Fibroblast of lung (primary cell): ENCODE measurements at regions not wholly inside any gene's neighbourhood (a gene's known extent, or its start where the extent isn't known, plus 50 kb on each side); places are given as distances from the start of the nearest gene placed in this dataset.

Experiments used
- DNase-seq, 2 donors: peaks; one replicate each; pipeline versions ENCODE4 v3.0.0 to v3.0.0-alpha.2; 2010; ENCODE audit warnings: low read depth in 2 of 2
- H2AFZ ChIP-seq: 2 replicates; pipeline ENCODE4 v1.5.1; 2012; ENCODE audit warnings: low read length, control low read depth, inconsistent platforms
- H3K27ac ChIP-seq: 2 replicates; pipeline ENCODE4 v1.5.1; 2011; ENCODE audit warnings: low read length, control low read depth; ENCODE audit not compliant: insufficient read depth
- H3K27me3 ChIP-seq: 2 replicates; pipeline ENCODE4 v1.5.1; 2011; ENCODE audit warnings: mild to moderate bottlenecking, low read length; ENCODE audit not compliant: control insufficient read depth, insufficient read depth
- H3K36me3 ChIP-seq: 2 replicates; pipeline ENCODE4 v1.5.1; 2011; ENCODE audit warnings: low read length; ENCODE audit not compliant: control insufficient read depth, insufficient read depth
- H3K4me1 ChIP-seq: 2 replicates; pipeline ENCODE4 v1.5.1; 2011; ENCODE audit warnings: low read length; ENCODE audit not compliant: control insufficient read depth, insufficient read depth; ENCODE audit errors: extremely low read depth
- H3K4me2 ChIP-seq: 2 replicates; pipeline ENCODE4 v1.5.1; 2011; ENCODE audit warnings: low read length, control low read depth; ENCODE audit not compliant: insufficient read depth; ENCODE audit errors: extremely low read depth
- H3K4me3 ChIP-seq, 4 experiments: fragments of 200-600 bp in 1 of 4; sonication (generic) in 1 of 4; replicated peaks in 1 of 4; 2 replicates each; pipeline ENCODE4 v1.5.1; 2011 to 2016; ENCODE audit warnings: low read length in 4 of 4, low read depth in 3 of 4, mild to moderate bottlenecking in 3 of 4, control low read depth in 2 of 4, inconsistent platforms in 1 of 4, mixed read lengths in 1 of 4; ENCODE audit not compliant: insufficient read depth in 1 of 4; ENCODE audit errors: control extremely low read depth in 1 of 4
- H3K79me2 ChIP-seq: 2 replicates; pipeline ENCODE4 v1.5.1; 2012; ENCODE audit warnings: mild to moderate bottlenecking, low read length, inconsistent platforms; ENCODE audit not compliant: control insufficient read depth, insufficient read depth
- H3K9ac ChIP-seq: 2 replicates; pipeline ENCODE4 v1.5.1; 2011; ENCODE audit warnings: mild to moderate bottlenecking, low read length, control low read depth; ENCODE audit not compliant: insufficient read depth
- H3K9me3 ChIP-seq: 2 replicates; pipeline ENCODE4 v1.5.1; 2012; ENCODE audit warnings: low read depth, low read length; ENCODE audit not compliant: control insufficient read depth, insufficient read depth
- H4K20me1 ChIP-seq: 2 replicates; pipeline ENCODE4 v1.5.1; 2011; ENCODE audit warnings: low read length; ENCODE audit not compliant: control insufficient read depth, insufficient read depth; ENCODE audit errors: extremely low read depth
- CTCF ChIP-seq, 2 donors: IDR thresholded peaks in 1 of 2; conservative IDR thresholded peaks in 1 of 2; 1 replicate in 1 of 2; 2 replicates in 1 of 2; pipeline ENCODE4 v1.5.1; 2011 to 2012; ENCODE audit warnings: low read length in 2 of 2, control low read depth in 1 of 2, inconsistent platforms in 1 of 2, low read depth in 1 of 2, mild to moderate bottlenecking in 1 of 2
- EZH2 ChIP-seq: IDR thresholded peaks from 2 replicates; pipeline ENCODE4 v1.5.1; 2012; ENCODE audit warnings: low read length, control low read depth, mild to moderate bottlenecking; ENCODE audit errors: missing control alignments

DNA sequence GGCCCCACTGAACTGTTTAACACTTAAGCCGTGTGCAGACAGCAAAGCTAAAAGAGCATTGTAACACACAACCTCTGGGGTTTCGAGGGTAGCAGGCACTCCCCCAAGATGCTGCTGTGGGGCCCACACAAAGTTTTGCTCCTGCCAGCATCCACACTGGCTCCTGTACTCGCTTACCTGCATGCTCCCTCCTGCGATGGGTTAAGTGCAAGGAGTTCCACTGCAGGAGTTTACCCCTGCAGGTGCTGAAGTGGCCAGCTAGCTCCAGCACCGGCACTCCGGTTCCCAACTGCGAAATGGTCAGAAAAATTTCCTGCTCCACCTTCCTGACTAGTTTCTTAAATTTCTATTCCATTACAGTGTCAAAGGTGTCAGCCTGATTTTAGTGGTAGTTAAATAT is 443.5 kb downstream of the PCDH10 start:
- TF ChIP-seq EZH2 = no peak
- no peak overlapping the region for H2AFZ ChIP-seq
- H3K79me2 ChIP-seq = no peaks in the 10 kb centered on the region

DNA sequence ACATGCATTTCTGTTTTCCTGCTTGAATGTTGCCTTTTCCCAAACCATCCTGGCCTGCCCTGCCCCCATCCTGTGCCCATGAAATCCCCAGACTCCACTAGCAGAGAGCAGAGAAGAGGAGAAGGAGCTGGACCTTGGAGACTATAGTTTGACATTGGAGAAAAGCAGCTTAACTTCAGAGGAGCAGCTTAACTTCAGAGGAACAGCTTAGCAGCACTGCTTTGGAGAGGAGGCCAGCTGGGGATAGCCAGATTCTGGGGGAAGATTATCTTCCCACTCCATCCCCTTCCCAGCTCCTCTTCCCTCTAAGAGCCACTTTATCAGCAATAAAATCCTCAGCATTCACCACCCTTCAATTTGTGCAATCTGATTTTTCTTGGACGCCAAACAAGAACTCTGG is 443.0 kb downstream of the PCDH10 start:
- Histone ChIP-seq H3K4me1 (no peaks in the 10 kb centered on the region), H3K27me3 (no peaks in the 10 kb centered on the region), H3K9me3 (no peaks in the 10 kb centered on the region), H4K20me1 (no peaks in the 10 kb centered on the region), H3K79me2 (no peaks in the 10 kb centered on the region), H3K27ac (no peak overlapping the region), H3K4me2 (no peak overlapping the region), H3K36me3 (no peaks in the 10 kb centered on the region), H3K9ac (no peak overlapping the region), H2AFZ (no peak overlapping the region), H3K4me3 (no peak overlapping the region)
- no peak for DNase-seq
- TF ChIP-seq EZH2 (no peak), CTCF (conservative IDR thresholded peaks at IDR 0.05 in 1 of 2, IDR thresholded peaks at IDR 0.05 in 1 of 2; ENCODE audit: low read depth in 1 of 2, low read length in 2 of 2) (no peak)

More for the DNA sequence above, 443.5 kb downstream of the PCDH10 start:
- H3K9ac ChIP-seq = no peak overlapping the region
- H3K4me3 ChIP-seq = no peak overlapping the region
- no peaks in the 10 kb centered on the region for H4K20me1 ChIP-seq
- no peak overlapping the region for H3K4me2 ChIP-seq
- no peak overlapping the region for H3K27ac ChIP-seq
- H3K27me3 ChIP-seq = no peaks in the 10 kb centered on the region
- no peaks in the 10 kb centered on the region for H3K9me3 ChIP-seq
- DNase-seq = no peak
- no peaks in the 10 kb centered on the region for H3K4me1 ChIP-seq
- H3K36me3 ChIP-seq = no peaks in the 10 kb centered on the region

DNA sequence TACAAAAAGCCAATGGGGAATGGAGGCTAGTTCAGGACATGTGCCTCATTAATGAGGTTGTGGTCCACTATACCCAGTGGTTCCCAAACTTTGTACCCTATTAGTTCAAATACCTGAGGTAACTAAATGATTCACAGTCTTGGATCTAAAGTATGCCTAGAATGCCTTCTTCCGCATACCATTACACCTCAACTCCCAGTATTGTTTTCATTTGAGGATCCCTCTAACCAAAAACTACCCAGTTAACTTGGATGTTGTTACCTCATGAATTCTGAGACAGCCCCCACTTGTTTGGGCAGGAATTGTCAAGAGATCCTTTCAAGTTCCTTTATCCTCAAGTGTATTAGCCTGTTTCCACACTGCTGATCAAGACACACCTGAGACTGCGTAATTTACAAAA is 439.2 kb downstream of the PCDH10 start:
- no peaks in the 10 kb centered on the region for H3K79me2 ChIP-seq
- TF ChIP-seq CTCF (conservative IDR thresholded peaks at IDR 0.05 in 1 of 2, IDR thresholded peaks at IDR 0.05 in 1 of 2; ENCODE audit: low read depth in 1 of 2, low read length in 2 of 2) = no peak
- TF ChIP-seq EZH2 = no peak
- H3K27ac ChIP-seq = no peak overlapping the region
- H3K4me2 ChIP-seq = no peak overlapping the region
- no peaks in the 10 kb centered on the region for H3K9me3 ChIP-seq
- no peak overlapping the region for H2AFZ ChIP-seq
- peak in 1 of 2 donors; percentile 85 for DNase-seq
- no peak overlapping the region for H3K9ac ChIP-seq
- no peak overlapping the region for H3K4me3 ChIP-seq
- no peaks in the 10 kb centered on the region for H3K4me1 ChIP-seq
- no peaks in the 10 kb centered on the region for H4K20me1 ChIP-seq
- no peaks in the 10 kb centered on the region for H3K27me3 ChIP-seq
- no peaks in the 10 kb centered on the region for H3K36me3 ChIP-seq
